K562 (cell line): ENCODE measurements at regions not wholly inside any gene's neighbourhood (a gene's known extent, or its start where the extent isn't known, plus 50 kb on each side); places are given as distances from the start of the nearest gene placed in this dataset.

ENCODE experiments used
- ATAC-seq: fragments of 200-7000 bp; cut with Tn5 transposase; 3 replicates; pipeline ENCODE4 v1.9.1; 2020; ENCODE audit warnings: moderate library complexity
- BruUV-seq: library from RNA; stranded (reverse); fragments of 400-500 nt; replicated peaks from 2 replicates; lab custom pipeline; 2021; lab: Mats Ljungman, UMichigan
- CTCF ChIA-PET: fragments of 300-600 bp; formaldehyde crosslinking; extraction: SDS; loops from one replicate; lab custom pipeline; 2021; ENCODE audit warnings: low intra/inter-chr PET ratio; lab: Yijun Ruan, JAX
- POLR2A ChIA-PET: fragments of 300-600, 350-650 bp; sonication (Branson Sonifier 250); formaldehyde crosslinking; extraction: SDS; loops from one replicate; lab custom pipeline; 2021; ENCODE audit warnings: antibody characterized with exemption, inconsistent platforms; lab: Yijun Ruan, JAX
- DNase-seq, 4 experiments: peaks; one replicate each; pipeline versions ENCODE4 v3.0.0 to v3.0.0-alpha.2; 2011 to 2018; ENCODE audit warnings: low spot score in 3 of 4, mixed read lengths in 3 of 4; ENCODE audit errors: extremely low read depth in 1 of 4
- FAIRE-seq: peaks from 2 replicates; lab custom pipeline; 2011; peaks lifted over from hg19 to GRCh38; lab: Jason Lieb, UNC
- H2AFZ ChIP-seq: 2 replicates; pipeline ENCODE4 v1.6.0; 2011; ENCODE audit warnings: low read depth, low read length, control low read depth, inconsistent platforms
- H3K27ac ChIP-seq: fragments of 200-600 bp; 3 replicates; pipeline ENCODE4 v1.8.0; 2011; ENCODE audit warnings: low read depth, mild to moderate bottlenecking, control low read depth, inconsistent platforms, low read length, moderate library complexity, mixed read lengths; ENCODE audit errors: extremely low read depth
- H3K27me3 ChIP-seq, 2 experiments: fragments of 300-600 bp in 1 of 2; 2 replicates in 1 of 2; 3 replicates in 1 of 2; pipeline versions ENCODE4 v1.6.0 to v1.8.0; 2011; ENCODE audit warnings: inconsistent platforms in 2 of 2, low read length in 2 of 2, mild to moderate bottlenecking in 1 of 2, mixed read lengths in 1 of 2, moderate library complexity in 1 of 2; ENCODE audit not compliant: control insufficient read depth in 2 of 2, insufficient read depth in 2 of 2
- H3K36me3 ChIP-seq: fragments of 300-600 bp; 3 replicates; pipeline ENCODE4 v1.8.0; 2011; ENCODE audit warnings: mild to moderate bottlenecking, low read length, inconsistent platforms; ENCODE audit not compliant: control insufficient read depth, insufficient read depth
- H3K4me1 ChIP-seq, 2 experiments: fragments of 200-600 bp in 1 of 2; replicated peaks in 1 of 2; 2 replicates in 1 of 2; 3 replicates in 1 of 2; pipeline versions ENCODE4 v1.5.1 to v1.8.0; 2011; ENCODE audit warnings: inconsistent platforms in 2 of 2, low read length in 2 of 2, mild to moderate bottlenecking in 1 of 2, mixed read lengths in 1 of 2, moderate library complexity in 1 of 2; ENCODE audit not compliant: control insufficient read depth in 2 of 2, insufficient read depth in 2 of 2
- H3K4me2 ChIP-seq: 2 replicates; pipeline ENCODE4 v1.6.1; 2011; ENCODE audit warnings: low read length, control low read depth, inconsistent platforms, mixed read lengths; ENCODE audit not compliant: insufficient read depth
- H3K4me3 ChIP-seq: fragments of 200-600 bp; sonication (generic), shearing (Covaris generic); 2 replicates; pipeline ENCODE4 v1.5.1; 2016; ENCODE audit warnings: control low read depth, inconsistent platforms
- H3K79me2 ChIP-seq: fragments of 200-600 bp; 3 replicates; pipeline ENCODE4 v1.8.0; 2011; ENCODE audit warnings: low read length, inconsistent platforms; ENCODE audit not compliant: control insufficient read depth, insufficient read depth
- H3K9ac ChIP-seq, 2 experiments: 2 replicates each; pipeline versions ENCODE4 v1.6.0 to v1.6.1; 2011; ENCODE audit warnings: low read depth in 2 of 2, low read length in 2 of 2, control low read depth in 1 of 2, inconsistent platforms in 1 of 2, mild to moderate bottlenecking in 1 of 2, mixed read lengths in 1 of 2; ENCODE audit not compliant: insufficient read depth in 1 of 2
- H3K9me1 ChIP-seq: one replicate; pipeline ENCODE4 v1.6.0; 2011; ENCODE audit warnings: inconsistent platforms, mild to moderate bottlenecking, low read length, moderate library complexity; ENCODE audit not compliant: control insufficient read depth, insufficient read depth
- H3K9me3 ChIP-seq: replicated peaks from 2 replicates; pipeline ENCODE4 v1.5.1; 2011; ENCODE audit warnings: low read depth, low read length, inconsistent platforms; ENCODE audit not compliant: control insufficient read depth, insufficient read depth
- H4K20me1 ChIP-seq: replicated peaks from 2 replicates; pipeline ENCODE4 v1.6.1; 2011; ENCODE audit warnings: low read length, inconsistent platforms, mixed read lengths; ENCODE audit not compliant: control insufficient read depth, insufficient read depth
- ATF7 ChIP-seq: fragments of 450-650 bp; IDR thresholded peaks from 2 replicates; pipeline ENCODE4 v1.7.1; 2014; ENCODE audit warnings: mild to moderate bottlenecking, moderate library complexity
- BDP1 ChIP-seq: IDR thresholded peaks from 3 replicates; pipeline ENCODE4 v1.6.1; 2011; ENCODE audit not compliant: insufficient read length, insufficient read depth
- CHD2 ChIP-seq: IDR thresholded peaks from 2 replicates; pipeline ENCODE4 v1.6.1; 2011; ENCODE audit warnings: low read depth, low read length
- EP400 ChIP-seq: fragments of 450-650 bp; IDR thresholded peaks from 2 replicates; pipeline ENCODE4 v1.6.1; 2017; ENCODE audit warnings: antibody characterized with exemption, mild to moderate bottlenecking, moderate library complexity
- FOXO4 ChIP-seq: fragments of 450-650 bp; formaldehyde crosslinking; IDR thresholded peaks from 2 replicates; pipeline ENCODE4 v1.4.0; 2020; ENCODE audit warnings: mild to moderate bottlenecking, moderate library complexity
- HIVEP1 ChIP-seq: fragments of 250-450 bp; sonication (Bioruptor Pico); IDR thresholded peaks from 2 replicates; pipeline ENCODE4 v1.4.0; 2020; ENCODE audit warnings: mild to moderate bottlenecking
- MLX ChIP-seq, 2 experiments: fragments of 450-650 bp in 1 of 2; sonication (generic) in 1 of 2; formaldehyde crosslinking; conservative IDR thresholded peaks; 2 replicates each; pipeline versions ENCODE4 v1.4.0 to v1.8.1; 2020 to 2022; ENCODE audit warnings: mild to moderate bottlenecking in 1 of 2, missing genetic modification reagents in 1 of 2
- SAFB ChIP-seq: fragments of 200-400 bp; formaldehyde crosslinking; IDR thresholded peaks from 2 replicates; pipeline ENCODE4 v1.6.1; 2017; ENCODE audit warnings: low read depth, low read length, borderline replicate concordance
- SIX5 ChIP-seq, 2 experiments: IDR thresholded peaks; 2 replicates each; pipeline ENCODE4 v1.6.1; 2011; ENCODE audit warnings: low read length in 2 of 2, borderline replicate concordance in 1 of 2, low read depth in 1 of 2, mild to moderate bottlenecking in 1 of 2, moderate library complexity in 1 of 2; ENCODE audit not compliant: insufficient read depth in 1 of 2
- ZBED1 ChIP-seq: IDR thresholded peaks from 2 replicates; pipeline ENCODE4 v1.6.1; 2014
- ZFP30 ChIP-seq: fragments of 250-450 bp; sonication (Bioruptor Pico); IDR thresholded peaks from 2 replicates; pipeline ENCODE4 v1.8.0; 2022; ENCODE audit warnings: moderate library complexity, mild to moderate bottlenecking, inconsistent platforms, borderline replicate concordance
- ZNF398 ChIP-seq: fragments of 250-450 bp; sonication (Bioruptor Pico); IDR thresholded peaks from 2 replicates; pipeline ENCODE4 v1.8.0; 2021; ENCODE audit warnings: moderate library complexity, mild to moderate bottlenecking, inconsistent platforms
- ZNF583 ChIP-seq: fragments of 250-450 bp; sonication (Bioruptor Pico); IDR thresholded peaks from 2 replicates; pipeline ENCODE4 v1.4.0; 2020
- WGBS: fragments of 100-300 bp; shearing (Covaris generic); methylation state at CpG from one replicate; pipeline ENCODE4 v1.1.6; 2016; ENCODE audit warnings: low coverage, mixed read lengths; ENCODE audit not compliant: insufficient coverage; ENCODE audit errors: missing lambda C conversion rate; 5-methylcytosine and 5-hydroxymethylcytosine counted together
- in situ Hi-C: fragments of 300-500 bp; cut with MboI; formaldehyde crosslinking; loops from 4 replicates; pipeline ENCODE4 v1.15.0; 2018; ENCODE audit warnings: inconsistent platforms, mixed read lengths
- intact Hi-C: fragments of 100-400 bp; cut with micrococcal nuclease; formaldehyde crosslinking; loops from 2 replicates; pipeline ENCODE4 v1.14.2; 2022
- TF ChIP-seq, protein P1 (sequence below): fragments of 250-450 bp; sonication (Bioruptor Pico); IDR thresholded peaks from 2 replicates; pipeline ENCODE4 v1.8.0; 2022; ENCODE audit warnings: moderate library complexity, mild to moderate bottlenecking, inconsistent platforms

DNA sequence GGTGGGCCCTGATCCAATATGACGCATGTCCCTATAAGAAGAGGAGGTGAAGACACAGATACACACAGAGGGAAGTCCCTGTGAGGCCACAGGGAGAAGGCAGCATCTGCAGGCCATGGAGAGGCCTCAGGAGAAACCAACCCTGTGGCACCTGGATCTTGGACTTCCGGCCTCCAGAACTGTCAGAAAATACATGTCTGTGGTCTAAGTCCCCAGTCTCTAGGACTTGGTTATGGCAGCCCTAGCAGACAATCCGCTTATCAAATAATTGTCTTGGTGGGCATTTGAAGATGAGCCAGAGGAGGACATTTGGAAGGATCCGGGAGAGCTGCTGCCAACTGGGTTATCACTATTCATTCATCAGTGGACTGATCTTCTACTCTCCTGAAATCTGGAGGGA lies 57.6 kb upstream of the FOXQ1 start:
- H3K9me1 ChIP-seq: no peaks in the 10 kb centered on the region
- no peaks in the 10 kb centered on the region for H3K79me2 ChIP-seq
- in situ Hi-C loops: no loop called here
- peaks cover 8 to 58% of the 10 kb centered on the region in 2 experiments for H3K27me3 ChIP-seq
- DNase-seq: no peak
- no peaks in the 10 kb centered on the region for H3K4me1 ChIP-seq
- H3K27ac ChIP-seq: no peak overlapping the region
- no peak for TF ChIP-seq ZFP30 (CRISPR knock-in tag)
- TF ChIP-seq SAFB: no peak
- no peak for TF ChIP-seq ZNF583
- TF ChIP-seq ZBED1: no peak
- no peak for TF ChIP-seq HIVEP1
- TF ChIP-seq CHD2: no peak
- TF ChIP-seq, protein P1, sequence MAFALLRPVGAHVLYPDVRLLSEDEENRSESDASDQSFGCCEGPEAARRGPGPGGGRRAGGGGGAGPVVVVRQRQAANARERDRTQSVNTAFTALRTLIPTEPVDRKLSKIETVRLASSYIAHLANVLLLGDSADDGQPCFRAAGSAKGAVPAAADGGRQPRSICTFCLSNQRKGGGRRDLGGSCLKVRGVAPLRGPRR (CRISPR knock-in tag): no peak
- no peak for TF ChIP-seq ATF7
- TF ChIP-seq EP400: no peak
- TF ChIP-seq MLX (CRISPR knock-in tag; conservative IDR thresholded peaks at IDR 0.05): no peak
- no peak for TF ChIP-seq ZNF398 (CRISPR knock-in tag)
- TF ChIP-seq SIX5 (IDR thresholded peaks at IDR 0.05; ENCODE audit: borderline replicate concordance in 1 of 2, insufficient read depth in 1 of 2, low read depth in 1 of 2, low read length in 2 of 2): no peak
- no peak for TF ChIP-seq FOXO4
- TF ChIP-seq BDP1: no peak
- TF ChIP-seq, all 486 proteins: peak for 0
- ATAC-seq (no peak), FAIRE-seq (no peak)
- no peaks in the 10 kb centered on the region; the same call in 1 of the 2 replicates for H4K20me1 ChIP-seq
- no peak overlapping the region for H3K4me3 ChIP-seq
- intact Hi-C loops: no loop called here
- H3K9me3 ChIP-seq: no peaks in the 10 kb centered on the region
- ChIA-PET CTCF (no interaction called here), POLR2A (no interaction called here)
- WGBS: 2% methylated on average over 4 of the region's 4 CpGs
- H3K36me3 ChIP-seq: no peaks in the 10 kb centered on the region
- no peak overlapping the region for H2AFZ ChIP-seq
- H3K4me2 ChIP-seq: no peak overlapping the region
- no peak overlapping the region for H3K9ac ChIP-seq
- no TSS peak for BruUV-seq
